NCI-H226 (cell line): ENCODE measurements at regions not wholly inside any gene's neighbourhood (a gene's known extent, or its start where the extent isn't known, plus 50 kb on each side); places are given as distances from the start of the nearest gene placed in this dataset.
"Not testable (repeated sequence)": the region's sequence is repeated elsewhere in the genome, so short reads cannot be mapped to it uniquely, and the experiment has no call there.

Experiments
- DNase-seq: peaks from one replicate; pipeline ENCODE4 v3.0.0-alpha.2; 2015

GRCh38 chr4:28760003-28760402 lies 1899.4 kb downstream of the STIM2 start:
- DNase-seq = no peak

DNA sequence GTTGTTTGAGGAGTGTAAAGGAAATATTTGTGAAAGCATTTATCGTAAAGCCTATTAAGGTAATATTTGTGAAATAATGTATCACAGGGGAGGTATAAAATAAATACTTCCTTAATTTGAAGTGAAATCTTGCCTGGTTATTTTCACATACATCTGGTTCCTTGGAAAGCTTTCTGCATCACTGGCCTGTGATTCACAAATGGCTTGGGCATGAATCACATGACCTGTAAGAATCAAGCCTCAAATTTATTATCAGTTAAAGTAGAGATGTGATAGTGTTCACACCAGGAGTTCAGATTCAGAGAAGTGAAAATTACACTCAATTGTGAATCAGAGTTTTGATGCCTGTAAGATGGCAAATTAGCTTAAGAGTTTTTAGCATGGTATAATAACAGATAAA lies 1911.4 kb downstream of the STIM2 start:
- peak; percentile 65 for DNase-seq

GRCh38 chr4:28772788-28773187 lies 1912.1 kb downstream of the STIM2 start:
- DNase-seq = no peak

DNA sequence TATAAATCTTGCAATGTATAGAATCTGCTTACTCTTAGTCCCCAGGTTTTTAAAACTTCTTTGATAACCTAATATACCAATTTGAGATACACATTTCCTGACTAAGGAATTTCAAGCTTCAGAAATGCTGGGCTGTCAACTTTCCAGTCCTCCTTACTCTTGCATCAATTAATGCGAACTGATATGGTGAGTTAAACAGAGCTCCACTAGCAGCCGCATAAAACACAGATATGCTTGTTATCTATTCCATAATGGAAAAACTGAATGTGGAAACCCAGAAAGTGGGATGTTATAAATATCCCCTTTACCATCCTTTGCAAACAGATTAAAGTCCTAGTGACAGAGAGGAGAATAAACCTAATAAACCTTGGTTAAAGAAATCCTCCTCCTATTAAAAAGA lies 1913.7 kb downstream of the STIM2 start:
- peak; percentile 10 for DNase-seq

DNA sequence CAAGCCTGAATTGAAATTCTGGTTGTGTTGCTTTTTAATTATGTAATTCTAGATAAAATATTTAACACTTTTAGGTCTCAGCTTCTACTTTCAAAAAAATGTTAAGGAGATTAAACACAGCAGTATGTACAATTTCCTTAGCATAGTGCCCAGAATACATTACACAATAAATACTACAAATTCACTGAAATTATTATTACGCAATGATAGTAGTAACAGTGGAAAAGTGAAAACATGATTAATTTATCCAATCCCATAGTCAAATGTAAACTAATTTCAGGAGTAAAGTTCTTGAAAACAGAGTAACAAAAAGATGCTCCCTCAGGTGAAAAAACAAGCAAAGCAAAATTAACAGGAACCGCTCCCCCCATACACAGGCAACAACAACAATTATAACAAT lies 1915.4 kb downstream of the STIM2 start:
- DNase-seq = no peak

DNA sequence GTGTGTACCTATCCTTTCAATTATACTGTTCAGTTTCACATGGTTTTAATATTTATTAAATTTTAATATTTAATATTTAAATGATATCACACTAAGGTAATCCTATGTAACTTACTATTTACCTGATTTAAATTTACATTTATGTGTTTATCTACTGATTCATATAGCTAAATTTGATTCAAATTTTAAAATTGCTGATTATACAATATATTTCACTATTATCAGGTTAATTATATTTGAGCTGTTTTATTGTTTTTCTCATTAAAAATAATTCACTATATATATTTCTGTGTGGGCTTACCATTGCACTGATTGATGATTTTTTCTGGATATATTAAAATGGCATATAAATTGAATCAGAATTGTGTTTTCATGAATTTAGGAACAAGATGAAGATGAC lies 1923.5 kb downstream of the STIM2 start:
- DNase-seq = no peak

DNA sequence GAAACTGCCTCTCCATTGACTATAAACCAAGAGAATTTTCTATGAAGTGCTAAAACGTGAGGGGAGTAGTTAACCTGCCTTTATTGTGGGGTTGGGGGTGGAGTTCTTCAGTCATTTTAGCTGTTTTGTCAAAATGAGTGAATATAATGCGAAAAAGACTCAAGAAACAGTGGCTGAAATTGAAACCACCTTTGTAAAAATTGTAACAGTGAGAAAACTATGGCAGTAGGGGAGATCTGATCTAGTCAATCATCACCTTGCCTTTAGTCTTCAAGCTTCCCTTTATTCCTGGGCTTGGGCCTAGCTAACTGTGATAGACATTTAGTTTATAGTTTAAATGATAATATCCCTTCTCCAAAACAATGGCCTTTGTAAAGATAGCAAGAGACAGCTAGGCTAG lies 1927.3 kb downstream of the STIM2 start:
- DNase-seq = no peak

DNA sequence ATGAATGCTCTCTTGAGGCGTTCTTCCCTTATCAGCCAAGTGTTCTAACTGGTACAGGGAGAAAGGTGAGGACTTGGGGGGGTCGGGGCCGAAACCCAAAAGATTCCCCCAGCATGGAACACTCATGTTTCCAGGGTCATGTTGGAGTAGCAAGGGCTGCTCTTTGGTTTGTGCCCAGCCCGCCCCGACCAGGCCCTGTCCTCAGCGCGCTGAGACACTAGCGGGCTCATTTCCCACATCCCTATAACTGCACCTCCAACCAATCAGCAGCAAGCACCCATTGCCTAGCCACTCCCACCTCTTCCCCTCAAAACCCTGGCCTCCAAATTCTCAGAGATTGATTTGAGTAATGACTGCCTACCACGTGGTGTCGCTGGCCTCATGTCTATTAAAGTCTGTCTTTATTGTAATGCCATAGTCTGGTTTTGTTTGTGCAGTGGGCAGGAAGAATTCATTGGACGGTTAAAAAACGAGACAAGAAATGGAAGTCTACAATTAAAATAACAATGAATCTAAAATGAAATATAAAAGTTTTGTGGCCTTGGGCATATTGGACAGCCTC lies 1928.4 kb downstream of the STIM2 start:
- no peak for DNase-seq

DNA sequence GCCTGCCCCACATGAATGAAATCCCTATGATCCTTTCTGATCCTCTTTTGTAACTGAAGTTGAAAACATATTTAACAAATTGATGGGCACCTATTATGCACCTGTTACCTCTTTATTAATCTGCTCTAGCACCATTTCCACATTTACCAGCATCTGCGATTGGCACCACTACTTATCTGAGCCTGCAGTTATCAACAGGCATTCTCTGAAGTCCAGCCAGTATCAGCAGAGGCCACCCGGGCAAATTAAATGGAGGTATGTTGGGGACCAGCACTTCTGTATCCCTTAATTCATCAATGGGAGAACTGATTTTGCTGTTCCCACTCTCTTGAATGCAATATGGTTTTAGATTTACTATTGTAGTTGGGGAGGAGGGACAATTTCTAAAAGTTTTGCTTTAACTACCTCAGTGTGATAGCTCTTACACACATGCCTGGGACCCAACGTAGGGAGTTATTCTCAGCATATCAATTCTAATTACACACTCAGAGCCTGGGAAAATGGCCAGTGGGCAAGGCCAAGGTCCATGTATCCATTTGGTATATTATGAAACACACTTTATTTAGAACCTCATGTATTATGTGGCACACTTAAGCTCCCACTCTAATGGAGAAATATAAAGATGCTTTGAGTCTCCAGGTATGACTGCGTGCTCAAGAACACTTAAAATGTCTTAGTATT lies 1927.1 kb upstream of the PCDH7 start:
- DNase-seq = no peak

DNA sequence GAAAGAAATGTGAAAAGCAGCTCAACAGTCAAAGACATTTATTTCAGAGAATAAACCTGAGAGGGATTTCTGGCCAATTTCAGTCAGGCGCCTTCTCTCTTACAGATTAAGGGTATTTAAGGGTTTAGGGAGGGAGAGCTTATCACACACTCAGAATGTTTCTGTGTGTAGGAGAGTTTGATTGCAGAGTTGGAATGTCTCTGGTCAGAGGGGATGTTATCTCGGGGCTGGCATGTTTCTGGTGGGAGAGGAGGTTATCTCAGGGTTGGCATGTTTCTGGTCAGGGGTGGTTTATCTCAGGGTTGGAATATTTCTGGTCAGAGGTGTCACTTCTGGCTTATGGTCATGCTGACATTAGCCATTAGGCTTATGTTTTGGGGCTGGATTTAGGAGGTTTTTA lies 1920.5 kb upstream of the PCDH7 start:
- DNase-seq = peak; percentile 93

DNA sequence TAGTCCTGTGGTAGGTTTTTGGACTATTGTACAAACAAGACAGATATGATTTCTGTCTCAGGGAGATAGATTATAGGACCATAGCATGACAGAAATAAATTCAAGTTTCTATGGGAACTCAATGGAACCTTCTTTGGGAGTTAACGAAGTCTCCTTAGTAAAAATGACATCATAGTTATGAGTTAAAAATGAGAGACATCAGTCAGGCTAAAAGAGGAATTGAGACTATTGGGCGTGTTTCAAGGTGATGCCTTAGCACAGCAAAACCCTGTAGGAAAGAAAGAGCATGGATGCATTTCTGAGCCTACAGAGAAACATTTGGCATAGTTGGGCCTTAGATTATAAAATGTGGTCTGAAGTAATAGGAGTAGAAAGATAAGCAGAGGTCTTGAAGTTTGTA lies 1909.1 kb upstream of the PCDH7 start:
- no peak for DNase-seq

GRCh38 chr4:28822163-28822562 lies 1898.0 kb upstream of the PCDH7 start:
- DNase-seq = no peak

- DNase-seq = no peak
Observed at GRCh38 chr4:28827866-28828265, 1892.3 kb upstream of the PCDH7 start.

- DNase-seq = no peak
Observed at GRCh38 chr4:28831867-28832266, 1888.3 kb upstream of the PCDH7 start.

DNA sequence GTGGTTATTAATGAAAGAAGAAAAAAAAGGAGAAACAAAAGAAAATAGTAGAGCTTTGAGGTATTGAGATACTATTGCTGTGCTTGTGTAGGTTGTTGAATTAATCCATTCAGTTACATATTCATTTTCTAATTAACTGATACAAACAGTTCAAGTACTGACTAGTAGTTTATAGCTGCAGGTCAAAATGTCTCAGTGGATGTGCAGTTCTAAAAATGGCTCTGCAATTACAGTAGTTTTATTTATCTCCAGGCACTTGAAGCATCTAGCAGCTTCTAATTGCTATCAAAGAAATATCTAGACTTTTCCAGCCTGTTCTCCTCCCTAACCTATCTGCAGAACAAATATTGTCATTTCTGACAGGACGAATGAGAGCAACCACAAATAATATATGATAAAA lies 1887.7 kb upstream of the PCDH7 start:
- no peak for DNase-seq

DNA sequence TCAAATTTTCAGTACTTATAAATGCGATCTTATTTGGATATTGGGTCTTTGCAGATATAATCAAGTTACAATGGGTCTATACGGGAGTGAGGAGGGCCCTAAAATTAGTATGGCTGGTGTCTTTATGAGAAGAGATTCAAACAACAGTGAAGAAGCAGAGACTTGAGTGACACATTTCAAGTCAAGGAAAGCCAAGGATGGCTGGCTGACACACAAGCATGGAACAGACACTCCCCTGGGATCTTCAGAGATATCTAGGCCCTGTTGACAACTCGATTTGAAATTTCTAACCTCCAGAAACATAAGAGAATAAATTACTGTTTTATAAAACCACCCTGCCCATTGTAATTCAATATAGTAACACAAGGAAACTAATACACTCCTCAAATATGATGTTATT lies 1886.0 kb upstream of the PCDH7 start:
- DNase-seq = no peak

DNA sequence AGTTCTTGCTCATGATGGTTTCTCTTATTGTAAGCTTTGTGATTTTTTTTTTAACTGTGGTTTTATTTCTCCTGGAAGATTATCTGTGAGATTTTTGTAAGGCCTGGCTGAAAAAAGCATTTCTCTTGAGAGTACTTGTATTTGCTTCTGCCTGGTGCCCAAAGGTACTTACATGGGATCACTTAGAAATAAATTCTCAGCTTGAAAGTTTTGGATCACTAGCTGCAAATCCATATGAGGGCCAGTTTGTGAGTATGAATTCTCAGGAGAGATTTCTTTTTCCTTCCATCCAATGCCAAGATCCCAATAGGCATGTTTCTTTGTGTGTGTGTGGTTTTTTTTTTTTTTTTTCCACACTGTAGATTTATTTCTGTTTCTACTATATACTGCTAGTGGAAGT lies 1884.7 kb upstream of the PCDH7 start:
- no peak for DNase-seq

- no peak for DNase-seq
Observed at GRCh38 chr4:28842271-28842670, 1877.9 kb upstream of the PCDH7 start.

DNA sequence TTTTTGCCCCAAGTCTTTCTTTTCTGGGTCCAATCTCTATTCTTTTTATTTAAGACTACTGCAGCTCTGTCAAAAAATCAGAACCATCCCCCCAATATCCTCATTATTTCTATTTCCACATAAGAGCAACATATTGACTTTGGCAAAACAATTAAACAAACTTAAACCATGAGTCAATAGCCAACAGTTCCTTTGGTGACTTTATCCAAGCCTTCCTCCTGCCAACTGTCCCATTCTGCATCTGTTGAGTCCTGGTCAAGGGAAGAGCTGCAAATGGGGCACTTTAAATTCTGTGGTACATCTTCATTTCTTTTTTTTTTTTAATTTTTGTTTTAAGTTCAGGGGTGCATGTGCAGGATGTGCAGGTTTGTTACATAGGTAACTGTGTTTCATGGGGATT lies 1875.0 kb upstream of the PCDH7 start:
- DNase-seq = no peak

DNA sequence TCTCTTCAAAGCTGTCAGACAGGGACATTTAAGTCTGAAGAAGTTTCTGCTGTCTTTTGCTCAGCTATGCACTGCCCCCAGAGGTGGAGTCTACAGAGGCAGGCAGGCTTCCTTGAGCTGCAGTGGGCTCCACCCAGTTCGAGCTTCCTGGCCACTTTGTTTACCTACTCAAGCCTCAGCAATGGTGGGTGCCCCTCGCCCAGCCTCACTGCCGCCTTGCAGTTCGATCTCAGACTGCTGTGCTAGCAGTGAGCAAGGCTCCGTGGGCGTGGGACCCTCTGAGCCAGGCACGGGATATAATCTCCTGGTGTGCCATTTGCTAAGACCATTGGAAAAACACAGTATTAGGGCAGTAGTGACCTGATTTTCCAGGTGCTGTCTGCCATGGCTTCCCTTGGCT lies 1863.1 kb upstream of the PCDH7 start:
- DNase-seq = not testable (repeated sequence)

DNA sequence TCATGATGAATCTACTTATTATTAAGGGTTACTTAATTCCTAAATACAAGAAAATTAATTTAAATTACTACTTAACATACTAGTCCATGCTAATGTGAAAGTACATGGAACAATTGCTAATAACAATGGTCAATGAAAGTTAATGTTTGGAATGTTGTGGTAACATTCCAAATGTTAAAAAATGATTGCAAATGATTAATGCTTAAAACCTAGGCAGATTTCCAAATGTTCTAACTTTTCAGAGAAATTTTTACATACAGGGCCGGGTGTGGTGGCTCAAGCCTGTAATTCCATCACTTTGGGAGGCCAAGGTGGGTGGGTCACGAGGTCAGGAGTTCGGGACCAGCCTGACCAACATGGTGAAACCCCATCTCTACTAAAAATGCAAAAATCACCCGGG lies 1851.3 kb upstream of the PCDH7 start:
- peak; percentile 47 for DNase-seq

GRCh38 chr4:28879178-28879577 lies 1841.0 kb upstream of the PCDH7 start:
- no peak for DNase-seq

GRCh38 chr4:28879900-28880299 lies 1840.3 kb upstream of the PCDH7 start:
- DNase-seq = no peak

GRCh38 chr4:28883211-28883610 lies 1837.0 kb upstream of the PCDH7 start:
- peak; percentile 38 for DNase-seq

GRCh38 chr4:28886934-28887333 lies 1833.2 kb upstream of the PCDH7 start:
- peak; percentile 86 for DNase-seq
